SK-N-SH (cell line): ENCODE measurements at regions not wholly inside any gene's neighbourhood (a gene's known extent, or its start where the extent isn't known, plus 50 kb on each side); places are given as distances from the start of the nearest gene placed in this dataset.

Source experiments
- CTCF ChIA-PET: fragments of 300-600, 350-600 bp; formaldehyde crosslinking; extraction: SDS; loops from one replicate; lab custom pipeline; 2021; lab: Yijun Ruan, JAX
- POLR2A ChIA-PET: fragments of 350-600 bp; sonication (Branson Sonifier 250); formaldehyde crosslinking; extraction: SDS; loops from one replicate; lab custom pipeline; 2020; ENCODE audit warnings: antibody characterized with exemption, inconsistent platforms; lab: Yijun Ruan, JAX
- DNase-seq: peaks from one replicate; pipeline ENCODE4 v3.0.0; 2012
- H2AFZ ChIP-seq: fragments of 200-600 bp; sonication (generic); 2 replicates; pipeline ENCODE4 v1.8.1; 2016; ENCODE audit warnings: antibody characterized with exemption, mild to moderate bottlenecking, low read depth
- H3F3A ChIP-seq: fragments of 200-600 bp; sonication (generic); replicated peaks from 2 replicates; pipeline ENCODE3; 2016; ENCODE audit warnings: antibody characterized with exemption, mild to moderate bottlenecking; ENCODE audit not compliant: insufficient read depth
- H3K27ac ChIP-seq, 2 experiments: fragments of 200-500 bp in 1 of 2; fragments of 200-600 bp in 1 of 2; sonication (Bioruptor generic) in 1 of 2; sonication (generic), shearing (Covaris generic) in 1 of 2; 2 replicates each; pipeline versions ENCODE4 v1.5.1 to v1.6.1; 2014 to 2016; ENCODE audit warnings: low read depth in 2 of 2, inconsistent platforms in 1 of 2, low read length in 1 of 2, mild to moderate bottlenecking in 1 of 2, mixed read lengths in 1 of 2
- H3K27me3 ChIP-seq: fragments of 200-600 bp; sonication (generic), shearing (Covaris generic); 2 replicates; pipeline ENCODE4 v1.6.1; 2016; ENCODE audit warnings: mixed run types; ENCODE audit not compliant: insufficient read depth
- H3K36me3 ChIP-seq, 2 experiments: fragments of 200-500 bp in 1 of 2; fragments of 200-600 bp in 1 of 2; sonication (Bioruptor generic) in 1 of 2; sonication (generic) in 1 of 2; replicated peaks in 1 of 2; 2 replicates each; pipeline versions ENCODE3 to v1.5.1; 2014 to 2016; ENCODE audit warnings: low read length in 1 of 2, mild to moderate bottlenecking in 1 of 2; ENCODE audit not compliant: insufficient read depth in 2 of 2, control insufficient read depth in 1 of 2
- H3K4me1 ChIP-seq, 2 experiments: fragments of 200-500 bp in 1 of 2; fragments of 200-600 bp in 1 of 2; sonication (Bioruptor generic) in 1 of 2; sonication (generic), shearing (Covaris generic) in 1 of 2; 2 replicates each; pipeline versions ENCODE4 v1.5.1 to v1.6.1; 2014 to 2016; ENCODE audit warnings: low read depth in 1 of 2, low read length in 1 of 2, mixed run types in 1 of 2; ENCODE audit not compliant: insufficient read depth in 2 of 2, control insufficient read depth in 1 of 2
- H3K4me2 ChIP-seq: fragments of 200-600 bp; sonication (generic), shearing (Covaris generic); 2 replicates; pipeline ENCODE4 v1.6.1; 2017; ENCODE audit warnings: mixed run types
- H3K4me3 ChIP-seq, 2 experiments: fragments of 200-500 bp in 1 of 2; fragments of 200-600 bp in 1 of 2; sonication (Bioruptor generic) in 1 of 2; sonication (generic), shearing (Covaris generic) in 1 of 2; 2 replicates each; pipeline versions ENCODE4 v1.5.1 to v1.8.1; 2014 to 2016; ENCODE audit warnings: low read depth in 2 of 2, inconsistent platforms in 1 of 2, low read length in 1 of 2, mild to moderate bottlenecking in 1 of 2, mixed read lengths in 1 of 2, moderate library complexity in 1 of 2
- H3K79me2 ChIP-seq: fragments of 200-600 bp; sonication (generic); 2 replicates; pipeline ENCODE4 v1.8.1; 2017; ENCODE audit warnings: mild to moderate bottlenecking; ENCODE audit not compliant: insufficient read depth
- H3K9ac ChIP-seq: fragments of 200-600 bp; sonication (generic); 2 replicates; pipeline ENCODE4 v1.6.1; 2017; ENCODE audit warnings: mixed run types
- H3K9me2 ChIP-seq: fragments of 200-600 bp; sonication (generic); 2 replicates; pipeline ENCODE4 v1.6.1; 2017; ENCODE audit warnings: mixed run types
- H3K9me3 ChIP-seq: fragments of 200-600 bp; sonication (generic); 2 replicates; pipeline ENCODE4 v1.6.1; 2017; ENCODE audit warnings: mixed run types, mild to moderate bottlenecking, moderate library complexity
- H4K20me1 ChIP-seq: fragments of 200-600 bp; sonication (generic); 2 replicates; pipeline ENCODE4 v1.6.1; 2017; ENCODE audit warnings: mild to moderate bottlenecking, mixed run types; ENCODE audit not compliant: insufficient read depth
- CTCF ChIP-seq: fragments of 200-600 bp; sonication (generic); IDR thresholded peaks from 2 replicates; pipeline ENCODE4 v1.6.1; 2017; ENCODE audit warnings: antibody characterized with exemption, mild to moderate bottlenecking, moderate library complexity
- ELF1 ChIP-seq: IDR thresholded peaks from 2 replicates; pipeline ENCODE4 v1.4.0; 2012
- EZH2phosphoT487 ChIP-seq: fragments of 200-600 bp; sonication (generic); IDR thresholded peaks from 2 replicates; pipeline ENCODE4 v1.6.1; 2017; ENCODE audit warnings: low read depth, mixed run types, mild to moderate bottlenecking, antibody characterized with exemption, moderate library complexity, borderline replicate concordance
- FOSL2 ChIP-seq: IDR thresholded peaks from 2 replicates; pipeline ENCODE4 v1.4.0; 2012; ENCODE audit warnings: low read depth, mild to moderate bottlenecking, moderate library complexity, borderline replicate concordance
- FOXJ3 ChIP-seq: sonication (generic); formaldehyde crosslinking; IDR thresholded peaks from 2 replicates; pipeline ENCODE4 v1.5.1; 2020; ENCODE audit warnings: mild to moderate bottlenecking, missing genetic modification reagents
- GABPA ChIP-seq: IDR thresholded peaks from 2 replicates; pipeline ENCODE4 v1.4.0; 2012; ENCODE audit warnings: low read depth, mild to moderate bottlenecking
- GATA2 ChIP-seq: sonication (generic); formaldehyde crosslinking; IDR thresholded peaks from 2 replicates; pipeline ENCODE4 v1.5.0; 2020; ENCODE audit warnings: mild to moderate bottlenecking, missing genetic modification reagents
- IRF3 ChIP-seq: fragments of 150-350 bp; IDR thresholded peaks from 2 replicates; pipeline ENCODE4 v1.6.1; 2016; ENCODE audit warnings: mild to moderate bottlenecking, low read depth, low read length
- JUND ChIP-seq: IDR thresholded peaks from 2 replicates; pipeline ENCODE4 v1.4.0; 2012
- MAX ChIP-seq: IDR thresholded peaks from 2 replicates; pipeline ENCODE4 v1.4.0; 2012; ENCODE audit warnings: low read depth
- MXI1 ChIP-seq: IDR thresholded peaks from 2 replicates; pipeline ENCODE4 v1.6.1; 2012; ENCODE audit warnings: mild to moderate bottlenecking, low read depth, low read length, improper control_type of control experiment
- NFIC ChIP-seq: IDR thresholded peaks from 2 replicates; pipeline ENCODE4 v1.4.0; 2012; ENCODE audit warnings: borderline replicate concordance
- NRF1 ChIP-seq: IDR thresholded peaks from 2 replicates; pipeline ENCODE4 v1.6.1; 2012; ENCODE audit warnings: low read depth, mild to moderate bottlenecking, low read length
- RAD21 ChIP-seq: IDR thresholded peaks from 2 replicates; pipeline ENCODE4 v1.6.1; 2012; ENCODE audit warnings: mild to moderate bottlenecking, low read length
- RCOR1 ChIP-seq: fragments of 150-350 bp; IDR thresholded peaks from 2 replicates; pipeline ENCODE4 v1.6.1; 2017; ENCODE audit warnings: antibody characterized with exemption, low read length
- REST ChIP-seq: IDR thresholded peaks from 2 replicates; pipeline ENCODE4 v1.6.1; 2012; ENCODE audit warnings: mild to moderate bottlenecking, low read depth, low read length, moderate library complexity
- RFX5 ChIP-seq: IDR thresholded peaks from 2 replicates; pipeline ENCODE4 v1.6.1; 2012; ENCODE audit warnings: mild to moderate bottlenecking, improper control_type of control experiment, low read length
- RXRA ChIP-seq: IDR thresholded peaks from 2 replicates; pipeline ENCODE4 v1.4.0; 2012; ENCODE audit warnings: low read depth, mild to moderate bottlenecking, borderline replicate concordance
- TCF12 ChIP-seq: IDR thresholded peaks from 2 replicates; pipeline ENCODE4 v1.4.0; 2012
- USF1 ChIP-seq: IDR thresholded peaks from 2 replicates; pipeline ENCODE4 v1.4.0; 2012; ENCODE audit warnings: low read depth, borderline replicate concordance
- YY1 ChIP-seq: IDR thresholded peaks from 2 replicates; pipeline ENCODE4 v1.4.0; 2012; ENCODE audit warnings: low read depth, mild to moderate bottlenecking
- ZBTB33 ChIP-seq: IDR thresholded peaks from 2 replicates; pipeline ENCODE4 v1.4.0; 2012; ENCODE audit warnings: low read depth, borderline replicate concordance
- WGBS: methylation state at CpG from one replicate; pipeline ENCODE4 v1.1.6; 2017; ENCODE audit warnings: low lambda C conversion rate; 5-methylcytosine and 5-hydroxymethylcytosine counted together

- TF ChIP-seq REST, result no peak
- TF ChIP-seq ELF1, result no peak
- TF ChIP-seq RFX5, result no peak
- TF ChIP-seq FOSL2, result no peak
- no peak for TF ChIP-seq FOXJ3 (CRISPR knock-in tag)
- no peak for TF ChIP-seq NFIC
- no peak for TF ChIP-seq TCF12
- TF ChIP-seq USF1, result no peak
- TF ChIP-seq ZBTB33, result no peak
Measured at GRCh38 chr13:79770056-79770455, 289.1 kb downstream of the NDFIP2 start (continued).

- Histone ChIP-seq H3F3A (peaks cover 5% of the 10 kb centered on the region), H3K9me2 (no peaks in the 10 kb centered on the region), H3K4me1 (peaks cover 0 to 7% of the 10 kb centered on the region in 2 experiments; a peak in 1 of 4 replicates), H3K4me2 (no peak overlapping the region), H3K79me2 (no peaks in the 10 kb centered on the region), H3K9ac (no peak overlapping the region), H3K27ac (no peak overlapping the region), H3K27me3 (no peaks in the 10 kb centered on the region), H3K36me3 (no peaks in the 10 kb centered on the region), H3K4me3 (no peak overlapping the region), H4K20me1 (no peaks in the 10 kb centered on the region), H3K9me3 (peaks cover 10% of the 10 kb centered on the region), H2AFZ (no peak overlapping the region)
- 82% methylated on average over 2 of the region's 2 CpGs for WGBS
- CTCF ChIA-PET, result no interaction called here
- no peak for DNase-seq
- POLR2A ChIA-PET, result no interaction called here
- no peak for TF ChIP-seq RFX5
- TF ChIP-seq YY1, result no peak
- TF ChIP-seq GABPA, result no peak
- no peak for TF ChIP-seq GATA2 (CRISPR knock-in tag)
- no peak for TF ChIP-seq RCOR1
- TF ChIP-seq RXRA, result no peak
- TF ChIP-seq IRF3, result no peak
- no peak for TF ChIP-seq JUND
- no peak for TF ChIP-seq FOSL2
- no peak for TF ChIP-seq NRF1
- no peak for TF ChIP-seq RAD21
- TF ChIP-seq CTCF, result no peak
- TF ChIP-seq MAX, result no peak
- no peak for TF ChIP-seq EZH2phosphoT487
- no peak for TF ChIP-seq NFIC
- no peak for TF ChIP-seq MXI1
Measured at GRCh38 chr13:79767126-79767525, 286.2 kb downstream of the NDFIP2 start.
